ENCODE measurements at regions not wholly inside any gene's neighbourhood (a gene's known extent, or its start where the extent isn't known, plus 50 kb on each side); places are given as distances from the start of the nearest gene placed in this dataset.

GRCh38 chr16:85971902-85972638, 73.1 kb downstream of the IRF8 start:
- TF ChIP-seq CTCF (IDR thresholded peaks at IDR 0.05): no peak
- no peak for TF ChIP-seq POLR2A (IDR thresholded peaks at IDR 0.05)
- intact Hi-C loops (cut with DNase I; ENCODE audit: low total_unique reads): no loop called here

GRCh38 chr16:85974428-85975375, 75.7 kb downstream of the IRF8 start:
- intact Hi-C loops (cut with DNase I; ENCODE audit: low total_unique reads): no loop called here
- 75 to 79% methylated on average over 13 of the region's 13 CpGs for whole genome bisulfite sequencing, 2 donors
- DNase-seq (ENCODE audit: low spot score in 2 of 2): no peak
- TF ChIP-seq CTCF (IDR thresholded peaks at IDR 0.05): no peak
- no peak for TF ChIP-seq POLR2A (IDR thresholded peaks at IDR 0.05)
- no peak overlapping the region for H3K4me3 ChIP-seq (ENCODE audit: low read depth, poor library complexity, severe bottlenecking)

More at GRCh38 chr16:85971902-85972638, 73.1 kb downstream of the IRF8 start:
- DNase-seq (ENCODE audit: low spot score in 2 of 2): no peak
- H3K4me3 ChIP-seq (ENCODE audit: low read depth, poor library complexity, severe bottlenecking): no peak overlapping the region
- 78% methylated on average over 17 of the region's 17 CpGs for WGBS, 2 donors

GRCh38 chr16:85975451-85975981, 76.6 kb downstream of the IRF8 start:
- H3K4me3 ChIP-seq (ENCODE audit: low read depth, poor library complexity, severe bottlenecking): no peak overlapping the region
- intact Hi-C loops (cut with DNase I; ENCODE audit: low total_unique reads): no loop called here
- no peak for TF ChIP-seq POLR2A (IDR thresholded peaks at IDR 0.05)
- no peak for TF ChIP-seq CTCF (IDR thresholded peaks at IDR 0.05)
- WGBS, 2 donors: 80 to 84% methylated on average over 7 of the region's 7 CpGs
- DNase-seq (ENCODE audit: low spot score in 2 of 2): no peak

- no peak for TF ChIP-seq POLR2A (IDR thresholded peaks at IDR 0.05)
- no peak for TF ChIP-seq CTCF (IDR thresholded peaks at IDR 0.05)
- DNase-seq (ENCODE audit: low spot score in 2 of 2): no peak
- WGBS, 2 donors: 57 to 71% methylated on average over 22 of the region's 22 CpGs
- intact Hi-C loops (cut with DNase I; ENCODE audit: low total_unique reads): no loop called here
- no peak overlapping the region for H3K4me3 ChIP-seq (ENCODE audit: low read depth, poor library complexity, severe bottlenecking)
These were observed 79.4 kb downstream of the IRF8 start for GRCh38 chr16:85978291-85978775.

GRCh38 chr16:85978976-85979375, 80.0 kb downstream of the IRF8 start:
- no peak overlapping the region for H3K4me3 ChIP-seq (ENCODE audit: low read depth, poor library complexity, severe bottlenecking)
- intact Hi-C loops (cut with DNase I; ENCODE audit: low total_unique reads): no loop called here
- DNase-seq (ENCODE audit: low spot score in 2 of 2): no peak
- TF ChIP-seq CTCF (IDR thresholded peaks at IDR 0.05) (no peak), POLR2A (IDR thresholded peaks at IDR 0.05) (no peak)
- WGBS, 2 donors: 88 to 89% methylated on average over 12 to 13 of the region's 13 CpGs

Measured in lower leg skin (tissue), 4 donors.